ENCODE measurements at regions not wholly inside any gene's neighbourhood (a gene's known extent, or its start where the extent isn't known, plus 50 kb on each side); places are given as distances from the start of the nearest gene placed in this dataset.

- TF ChIP-seq, protein P1, sequence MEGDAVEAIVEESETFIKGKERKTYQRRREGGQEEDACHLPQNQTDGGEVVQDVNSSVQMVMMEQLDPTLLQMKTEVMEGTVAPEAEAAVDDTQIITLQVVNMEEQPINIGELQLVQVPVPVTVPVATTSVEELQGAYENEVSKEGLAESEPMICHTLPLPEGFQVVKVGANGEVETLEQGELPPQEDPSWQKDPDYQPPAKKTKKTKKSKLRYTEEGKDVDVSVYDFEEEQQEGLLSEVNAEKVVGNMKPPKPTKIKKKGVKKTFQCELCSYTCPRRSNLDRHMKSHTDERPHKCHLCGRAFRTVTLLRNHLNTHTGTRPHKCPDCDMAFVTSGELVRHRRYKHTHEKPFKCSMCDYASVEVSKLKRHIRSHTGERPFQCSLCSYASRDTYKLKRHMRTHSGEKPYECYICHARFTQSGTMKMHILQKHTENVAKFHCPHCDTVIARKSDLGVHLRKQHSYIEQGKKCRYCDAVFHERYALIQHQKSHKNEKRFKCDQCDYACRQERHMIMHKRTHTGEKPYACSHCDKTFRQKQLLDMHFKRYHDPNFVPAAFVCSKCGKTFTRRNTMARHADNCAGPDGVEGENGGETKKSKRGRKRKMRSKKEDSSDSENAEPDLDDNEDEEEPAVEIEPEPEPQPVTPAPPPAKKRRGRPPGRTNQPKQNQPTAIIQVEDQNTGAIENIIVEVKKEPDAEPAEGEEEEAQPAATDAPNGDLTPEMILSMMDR (IDR thresholded peaks at IDR 0.05): no peak
- TF ChIP-seq POLR2A (IDR thresholded peaks at IDR 0.05): no peak
Observed at GRCh38 chr3:95151590-95151989, 1088.7 kb downstream of the NSUN3 start.
